HG03066 (cell line): ENCODE measurements at regions not wholly inside any gene's neighbourhood (a gene's known extent, or its start where the extent isn't known, plus 50 kb on each side); places are given as distances from the start of the nearest gene placed in this dataset.

Experiments used
- ATAC-seq: cut with Tn5 transposase; IDR thresholded peaks from one replicate; pipeline ENCODE4 v1.9.1; 2021; ENCODE audit warnings: low read depth; ENCODE audit not compliant: unreplicated experiment

GRCh38 chr1:219805191-219805590 lies 123.2 kb downstream of the SLC30A10 start:
- no peak for ATAC-seq

DNA sequence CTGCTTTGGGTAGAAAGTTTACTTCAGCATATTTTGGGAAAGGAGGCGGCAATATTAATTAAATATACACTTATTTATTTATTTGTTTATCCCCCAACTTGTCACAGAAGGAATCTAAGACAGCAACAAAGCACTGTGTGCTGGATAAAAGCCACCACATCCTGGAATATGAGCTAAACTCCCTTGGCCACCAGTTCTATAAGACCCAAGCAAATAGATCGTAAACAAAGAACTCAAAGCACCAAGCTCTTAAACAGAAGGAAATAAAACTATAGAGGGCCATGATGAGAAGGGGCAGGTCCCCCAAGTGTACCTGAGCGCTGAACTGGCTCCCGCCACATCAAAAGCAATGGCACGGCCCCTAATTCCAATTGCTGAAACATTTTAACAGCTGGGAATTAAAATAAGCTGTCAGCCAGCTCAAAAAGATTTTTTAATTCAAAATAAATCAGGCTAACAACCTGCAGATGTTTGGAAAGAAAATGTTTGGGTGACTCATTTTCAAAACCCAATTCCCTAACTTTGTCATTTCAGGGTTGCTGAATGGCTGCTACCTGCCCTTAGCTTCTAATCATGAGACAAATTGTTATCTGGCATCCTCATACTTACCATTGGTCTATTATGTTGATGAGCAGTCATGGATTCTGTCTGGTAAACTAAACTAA lies 127.1 kb downstream of the SLC30A10 start:
- no peak for ATAC-seq

- ATAC-seq: no peak
These were observed 129.9 kb downstream of the SLC30A10 start for GRCh38 chr1:219798283-219799030.

DNA sequence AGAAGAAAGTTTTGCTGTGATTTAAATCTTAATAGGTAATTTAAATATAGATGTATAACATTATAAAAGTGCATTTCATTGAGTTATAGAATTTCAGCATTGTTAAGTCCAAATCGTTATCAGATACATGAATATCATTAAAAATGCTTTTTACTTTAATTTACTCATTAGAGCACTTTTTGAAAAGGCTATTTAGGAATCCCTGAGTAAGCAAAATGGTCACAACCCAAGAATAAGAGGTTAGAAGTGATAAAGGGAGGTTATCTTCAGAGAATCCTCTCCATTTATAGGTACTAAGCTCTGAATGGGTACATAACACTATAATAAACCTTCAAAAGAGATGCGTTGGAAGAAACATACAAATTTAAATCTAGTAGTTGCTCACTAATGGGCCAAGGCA lies 130.7 kb downstream of the SLC30A10 start:
- no peak for ATAC-seq

DNA sequence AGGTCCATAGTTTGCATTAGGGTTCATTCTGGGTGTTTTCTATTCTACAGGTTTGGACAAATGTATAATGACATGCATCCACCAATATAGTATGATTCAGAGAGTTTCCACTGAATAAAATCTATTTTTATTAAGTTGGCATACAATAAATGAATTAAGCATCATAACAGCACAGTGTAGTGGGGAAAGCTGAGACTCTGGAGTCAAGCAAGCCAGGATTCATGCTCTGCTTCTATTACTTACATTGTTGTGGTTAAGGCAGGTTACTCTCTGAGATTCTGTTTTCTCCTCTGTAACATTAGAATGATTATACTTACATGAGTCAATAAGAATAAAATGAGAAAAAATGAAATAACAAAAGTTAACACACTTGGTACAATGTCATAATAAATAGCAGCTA lies 131.3 kb downstream of the SLC30A10 start:
- no peak for ATAC-seq

DNA sequence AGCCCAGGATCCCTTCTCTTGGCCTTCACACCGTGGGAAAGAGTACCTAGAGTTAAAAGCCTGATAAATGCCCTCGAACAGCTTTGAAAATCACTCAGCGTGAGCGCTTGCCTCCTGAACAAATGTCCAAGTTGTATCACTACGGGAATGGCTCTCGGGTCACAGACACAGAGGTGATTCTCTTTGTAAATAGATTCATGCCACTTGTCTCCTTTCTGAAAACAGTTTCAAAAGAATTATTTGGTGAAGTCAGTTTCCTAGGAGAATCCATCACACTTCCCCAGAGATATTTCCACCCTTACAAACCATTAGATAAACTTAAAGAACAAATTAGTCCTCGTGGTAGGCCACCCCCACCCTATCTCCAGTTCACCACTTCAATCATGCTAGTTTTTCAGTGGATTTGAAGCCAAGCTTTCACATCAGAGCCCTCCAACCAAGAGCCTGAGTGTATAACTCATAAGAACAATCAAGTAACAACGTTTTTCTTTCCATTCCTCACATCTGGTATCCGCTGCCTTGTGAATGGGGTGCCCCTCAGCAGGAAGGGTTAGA lies 132.9 kb downstream of the SLC30A10 start:
- no peak for ATAC-seq

DNA sequence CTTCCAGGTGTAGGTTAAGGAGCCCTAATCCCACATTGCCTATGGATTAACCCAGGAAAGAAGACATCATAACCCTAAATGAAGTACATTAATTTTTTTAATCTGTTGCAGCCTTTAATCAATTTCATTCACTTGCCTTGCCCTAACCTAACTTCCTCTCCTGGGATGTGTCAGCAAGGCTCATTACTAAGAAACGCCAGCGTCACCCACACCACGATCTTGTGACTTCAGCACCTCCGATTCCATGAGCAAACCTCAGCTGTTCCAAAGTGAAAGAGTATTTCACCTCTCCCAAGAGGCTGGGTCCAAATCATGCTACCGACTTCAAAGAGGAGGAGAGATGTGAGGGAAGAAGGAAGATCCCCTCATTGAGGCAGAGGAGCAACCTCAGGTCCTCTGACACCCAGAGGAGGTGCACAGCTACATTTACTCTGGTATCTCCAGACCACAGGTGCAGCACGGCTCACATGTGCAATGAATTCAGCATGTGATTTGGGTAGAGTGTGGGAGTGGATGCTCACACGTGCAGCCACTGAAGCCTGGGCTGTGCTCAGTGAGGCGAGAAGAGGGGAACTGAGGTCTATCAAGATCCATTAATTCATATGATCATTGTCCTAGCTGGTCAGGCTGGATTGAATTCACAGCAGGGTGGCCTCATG lies 134.1 kb downstream of the SLC30A10 start:
- ATAC-seq: no peak

- no peak for ATAC-seq
These were observed 135.9 kb downstream of the SLC30A10 start for GRCh38 chr1:219792337-219793021.

DNA sequence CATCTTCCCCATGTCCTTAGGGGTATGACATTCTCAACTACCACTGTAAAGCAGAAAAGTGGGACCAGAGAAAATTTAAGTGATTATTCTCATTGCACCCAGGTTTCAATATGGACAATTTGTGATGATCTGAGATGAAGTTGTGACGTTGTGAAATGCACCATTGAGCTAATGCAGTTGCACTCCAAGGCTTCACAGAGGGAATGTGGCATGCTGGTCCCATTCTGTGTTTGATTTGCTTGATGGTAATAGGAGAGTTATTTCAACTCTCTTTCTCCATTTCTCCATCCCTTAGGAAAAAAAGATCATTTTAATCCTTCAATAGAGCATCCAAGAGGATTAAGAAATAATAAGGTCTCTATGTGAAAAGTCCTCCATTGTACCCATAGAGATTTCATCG lies 136.6 kb downstream of the SLC30A10 start:
- ATAC-seq: no peak

DNA sequence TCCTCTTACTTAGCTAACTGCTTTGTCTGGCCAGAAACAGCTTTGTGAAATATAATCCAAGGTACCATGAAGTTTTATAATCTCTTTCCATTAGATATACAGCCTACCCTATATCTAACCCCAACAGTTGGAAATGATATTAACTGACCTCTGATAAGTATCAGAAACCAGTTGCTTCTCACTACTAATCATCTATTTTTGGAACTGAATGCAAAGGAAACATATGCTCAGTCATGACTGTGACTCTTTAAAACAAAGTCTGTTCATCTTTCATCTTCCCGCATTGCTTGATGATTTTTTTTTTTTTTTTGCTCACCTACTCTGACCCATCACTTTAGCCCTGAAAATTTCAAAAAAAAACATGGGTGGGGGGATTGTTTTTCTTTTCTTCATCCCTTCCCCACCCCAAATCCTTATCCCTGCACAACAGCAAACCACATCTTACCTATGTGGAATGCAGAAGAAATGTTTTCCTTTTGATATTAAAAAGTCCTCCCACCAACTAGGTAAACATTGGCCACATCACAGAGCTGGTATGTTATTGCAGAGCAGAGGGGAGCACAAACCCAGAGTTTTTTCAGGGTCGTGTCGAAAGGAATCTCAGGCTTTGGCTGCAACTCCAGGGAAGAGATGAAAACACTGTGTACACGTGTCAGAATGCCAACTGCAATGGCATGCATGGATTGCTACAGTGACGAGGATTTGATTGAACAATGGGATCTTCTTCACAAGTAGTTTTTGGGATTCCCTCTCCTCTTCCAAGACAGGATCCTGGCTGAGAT lies 137.3 kb downstream of the SLC30A10 start:
- no peak for ATAC-seq

GRCh38 chr1:219788700-219789099 lies 139.7 kb downstream of the SLC30A10 start:
- ATAC-seq: no peak

- ATAC-seq: no peak
These were observed 140.3 kb downstream of the SLC30A10 start for GRCh38 chr1:219788091-219788490.

GRCh38 chr1:219784660-219785381 lies 143.5 kb downstream of the SLC30A10 start:
- no peak for ATAC-seq

GRCh38 chr1:219783605-219784235 lies 144.6 kb downstream of the SLC30A10 start:
- no peak for ATAC-seq

- ATAC-seq: no peak
These were observed 145.4 kb downstream of the SLC30A10 start for GRCh38 chr1:219782929-219783328.

- ATAC-seq: no peak
These were observed 146.0 kb downstream of the SLC30A10 start for GRCh38 chr1:219782311-219782710.

- no peak for ATAC-seq
These were observed 146.9 kb downstream of the SLC30A10 start for GRCh38 chr1:219781491-219781890.

DNA sequence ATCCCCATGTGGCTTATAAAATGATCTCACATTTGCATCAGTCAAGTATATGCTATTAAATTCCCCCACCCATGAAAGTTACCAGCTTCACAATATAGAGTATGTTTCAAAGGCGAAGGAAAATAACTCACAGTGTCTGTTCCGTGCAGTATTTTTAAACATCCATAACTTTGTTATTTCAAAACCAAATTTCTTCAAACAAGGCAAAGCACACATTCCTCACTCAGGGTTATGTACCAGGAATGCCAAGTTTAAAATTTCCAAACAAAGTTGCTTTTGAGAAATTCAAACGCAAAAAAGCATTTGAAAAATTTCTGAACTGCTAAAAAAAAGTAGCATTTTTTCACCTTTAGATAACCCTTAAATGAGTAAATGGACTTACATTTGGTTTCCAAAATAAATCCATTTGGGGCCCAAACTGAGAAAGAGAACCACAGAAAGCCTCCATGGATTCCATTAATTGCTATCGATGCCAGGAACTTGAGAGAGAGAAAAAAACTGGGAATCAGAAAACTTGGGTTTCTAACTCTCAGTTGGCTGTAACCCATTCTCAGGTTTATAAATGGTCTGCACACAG lies 149.5 kb downstream of the SLC30A10 start:
- ATAC-seq: no peak

- ATAC-seq: no peak
These were observed 150.2 kb downstream of the SLC30A10 start for GRCh38 chr1:219778110-219778509.
